NCI-H345 treated with DMSO at 0.1 percent for 48 hours (cell line): ENCODE measurements at regions not wholly inside any gene's neighbourhood (a gene's known extent, or its start where the extent isn't known, plus 50 kb on each side); places are given as distances from the start of the nearest gene placed in this dataset.
"Not testable (repeated sequence)": the region's sequence is repeated elsewhere in the genome, so short reads cannot be mapped to it uniquely, and the experiment has no call there.

ENCODE experiments used
- DNase-seq: peaks from one replicate; lab custom pipeline; 2025; ENCODE audit not compliant: unreplicated experiment; lab: John Stamatoyannopoulos, UW

- DNase-seq, result no peak
These were observed 93.0 kb upstream of the KCTD7 start for GRCh38 chr7:66535414-66536329.

GRCh38 chr7:66537380-66537779 is 91.3 kb upstream of the KCTD7 start:
- DNase-seq, result no peak

GRCh38 chr7:66537876-66538275 is 90.8 kb upstream of the KCTD7 start:
- no peak for DNase-seq

- no peak for DNase-seq
These were observed 89.4 kb upstream of the KCTD7 start for GRCh38 chr7:66539264-66539623.

- no peak for DNase-seq
These were observed 88.7 kb upstream of the KCTD7 start for GRCh38 chr7:66539902-66540375.

- DNase-seq, result no peak
These were observed 86.6 kb upstream of the KCTD7 start for GRCh38 chr7:66542049-66542448.

- no peak for DNase-seq
These were observed 86.0 kb upstream of the KCTD7 start for GRCh38 chr7:66542528-66543269.

- DNase-seq, result no peak
These were observed 79.2 kb upstream of the KCTD7 start for GRCh38 chr7:66549466-66549865.

GRCh38 chr7:66553001-66553400 is 75.7 kb upstream of the KCTD7 start:
- DNase-seq, result no peak

- DNase-seq, result not testable (repeated sequence)
These were observed 75.0 kb upstream of the KCTD7 start for GRCh38 chr7:66553675-66554074.

- not testable (repeated sequence) for DNase-seq
These were observed 74.4 kb upstream of the KCTD7 start for GRCh38 chr7:66554291-66554690.

- DNase-seq, result not testable (repeated sequence)
These were observed 73.7 kb upstream of the KCTD7 start for GRCh38 chr7:66554842-66555430.

GRCh38 chr7:66556177-66556548 is 72.5 kb upstream of the KCTD7 start:
- DNase-seq, result no peak

- DNase-seq, result no peak
These were observed 72.0 kb upstream of the KCTD7 start for GRCh38 chr7:66556549-66557213.

GRCh38 chr7:66557214-66558200 is 71.2 kb upstream of the KCTD7 start:
- DNase-seq, result no peak

- DNase-seq, result no peak
These were observed 70.5 kb upstream of the KCTD7 start for GRCh38 chr7:66558201-66558641.

GRCh38 chr7:66558660-66559465 is 69.8 kb upstream of the KCTD7 start:
- no peak for DNase-seq

- no peak for DNase-seq
These were observed 64.6 kb upstream of the KCTD7 start for GRCh38 chr7:66564045-66564444.

- not testable (repeated sequence) for DNase-seq
These were observed 58.5 kb upstream of the KCTD7 start for GRCh38 chr7:66570179-66570578.
